ENCODE measurements at regions not wholly inside any gene's neighbourhood (a gene's known extent, or its start where the extent isn't known, plus 50 kb on each side); places are given as distances from the start of the nearest gene placed in this dataset.

- TF ChIP-seq EZH2 (IDR thresholded peaks at IDR 0.05; ENCODE audit: insufficient read depth, low read length) (no peak), CTCF (IDR thresholded peaks at IDR 0.05; ENCODE audit: insufficient read depth, low read depth, low read length) (no peak)
Observed at GRCh38 chr1:234826352-234826751, 216.4 kb upstream of the IRF2BP2 start.

All from astrocyte (in vitro differentiated cells and primary cell).